RCC 7860 (cell line): ENCODE measurements at regions not wholly inside any gene's neighbourhood (a gene's known extent, or its start where the extent isn't known, plus 50 kb on each side); places are given as distances from the start of the nearest gene placed in this dataset.
"Not testable (repeated sequence)": the region's sequence is repeated elsewhere in the genome, so short reads cannot be mapped to it uniquely, and the experiment has no call there.

Experiments
- DNase-seq: peaks from one replicate; pipeline ENCODE4 v3.0.0-alpha.2; 2015; ENCODE audit warnings: low spot score
- FAIRE-seq: peaks from 2 replicates; lab custom pipeline; 2012; peaks lifted over from hg19 to GRCh38; lab: Jason Lieb, UNC

- FAIRE-seq, result no peak
Observed at GRCh38 chr5:94102849-94103248, 361.4 kb upstream of the POU5F2 start.

GRCh38 chr5:94097384-94097783, 356.0 kb upstream of the POU5F2 start:
- not testable (repeated sequence) for DNase-seq, FAIRE-seq

More at GRCh38 chr5:94102849-94103248, 361.4 kb upstream of the POU5F2 start:
- no peak for DNase-seq

GRCh38 chr5:94094793-94095441, 353.5 kb upstream of the POU5F2 start:
- DNase-seq (peak; percentile 7), FAIRE-seq (no peak)

- DNase-seq (no peak), FAIRE-seq (no peak)
Observed at GRCh38 chr5:94093300-94093699, 351.9 kb upstream of the POU5F2 start.

- DNase-seq, FAIRE-seq: not testable (repeated sequence)
Observed at GRCh38 chr5:94086635-94087034, 345.2 kb upstream of the POU5F2 start.

GRCh38 chr5:94086194-94086593, 344.8 kb upstream of the POU5F2 start:
- FAIRE-seq (no peak), DNase-seq (no peak)

- FAIRE-seq (no peak), DNase-seq (no peak)
Observed at GRCh38 chr5:94082405-94082804, 341.0 kb upstream of the POU5F2 start.

GRCh38 chr5:94081088-94081487, 339.7 kb upstream of the POU5F2 start:
- no peak for DNase-seq
- FAIRE-seq, result no peak

- DNase-seq (no peak), FAIRE-seq (no peak)
Observed at GRCh38 chr5:94080390-94080789, 339.0 kb upstream of the POU5F2 start.

GRCh38 chr5:94072116-94072515, 330.7 kb upstream of the POU5F2 start:
- DNase-seq, result no peak
- no peak for FAIRE-seq

GRCh38 chr5:94066437-94067207, 325.2 kb upstream of the POU5F2 start:
- FAIRE-seq, result no peak
- no peak for DNase-seq

- FAIRE-seq, result no peak
- DNase-seq, result no peak
Observed at GRCh38 chr5:94064025-94064424, 322.6 kb upstream of the POU5F2 start.

GRCh38 chr5:94057655-94058054, 316.3 kb upstream of the POU5F2 start:
- no peak for FAIRE-seq

GRCh38 chr5:94057217-94057616, 315.8 kb upstream of the POU5F2 start:
- FAIRE-seq (no peak), DNase-seq (no peak)

More at GRCh38 chr5:94057655-94058054, 316.3 kb upstream of the POU5F2 start:
- no peak for DNase-seq

- FAIRE-seq, DNase-seq: not testable (repeated sequence)
Observed at GRCh38 chr5:94049307-94049922, 308.0 kb upstream of the POU5F2 start.

GRCh38 chr5:94045839-94046782, 304.7 kb upstream of the POU5F2 start:
- FAIRE-seq, result no peak
- DNase-seq, result no peak

- no peak for FAIRE-seq
- DNase-seq, result no peak
Observed at GRCh38 chr5:94043311-94043710, 301.9 kb upstream of the POU5F2 start.

GRCh38 chr5:94040591-94041148, 299.3 kb upstream of the POU5F2 start:
- DNase-seq, result no peak
- FAIRE-seq, result no peak

GRCh38 chr5:94039101-94039500, 297.7 kb upstream of the POU5F2 start:
- no peak for FAIRE-seq
- no peak for DNase-seq

GRCh38 chr5:94031631-94032030, 290.2 kb upstream of the POU5F2 start:
- DNase-seq, result no peak
- FAIRE-seq, result no peak
